HFFc6 (cell line): ENCODE measurements at regions not wholly inside any gene's neighbourhood (a gene's known extent, or its start where the extent isn't known, plus 50 kb on each side); places are given as distances from the start of the nearest gene placed in this dataset.

Experiments
- DNase-seq: peaks from one replicate; pipeline ENCODE4 v3.0.0-alpha.2; 2018
- H3K27ac Mint-ChIP-seq: 2 replicates; pipeline ENCODE4 v1.8.0; 2020; ENCODE audit warnings: mild to moderate bottlenecking, mixed read lengths
- H3K27me3 Mint-ChIP-seq: 2 replicates; pipeline ENCODE4 v1.8.0; 2021; ENCODE audit warnings: mild to moderate bottlenecking, moderate library complexity, mixed read lengths; ENCODE audit not compliant: insufficient read depth
- H3K36me3 Mint-ChIP-seq: 2 replicates; pipeline ENCODE4 v1.8.0; 2021; ENCODE audit warnings: low read depth, mixed read lengths
- H3K4me1 Mint-ChIP-seq: 2 replicates; pipeline ENCODE4 v1.8.0; 2020; ENCODE audit warnings: low read depth, mixed read lengths
- H3K4me3 Mint-ChIP-seq: 2 replicates; pipeline ENCODE4 v1.8.0; 2020; ENCODE audit warnings: mild to moderate bottlenecking, moderate library complexity, mixed read lengths
- H3K9me3 Mint-ChIP-seq: 2 replicates; pipeline ENCODE4 v1.8.0; 2020; ENCODE audit warnings: mild to moderate bottlenecking, mixed read lengths
- TF ChIP-seq, protein P1 (sequence below): fragments of 200-600 bp; sonication (generic); IDR thresholded peaks from 2 replicates; pipeline ENCODE4 v1.5.0; 2021; ENCODE audit warnings: antibody characterized with exemption, mild to moderate bottlenecking

DNA sequence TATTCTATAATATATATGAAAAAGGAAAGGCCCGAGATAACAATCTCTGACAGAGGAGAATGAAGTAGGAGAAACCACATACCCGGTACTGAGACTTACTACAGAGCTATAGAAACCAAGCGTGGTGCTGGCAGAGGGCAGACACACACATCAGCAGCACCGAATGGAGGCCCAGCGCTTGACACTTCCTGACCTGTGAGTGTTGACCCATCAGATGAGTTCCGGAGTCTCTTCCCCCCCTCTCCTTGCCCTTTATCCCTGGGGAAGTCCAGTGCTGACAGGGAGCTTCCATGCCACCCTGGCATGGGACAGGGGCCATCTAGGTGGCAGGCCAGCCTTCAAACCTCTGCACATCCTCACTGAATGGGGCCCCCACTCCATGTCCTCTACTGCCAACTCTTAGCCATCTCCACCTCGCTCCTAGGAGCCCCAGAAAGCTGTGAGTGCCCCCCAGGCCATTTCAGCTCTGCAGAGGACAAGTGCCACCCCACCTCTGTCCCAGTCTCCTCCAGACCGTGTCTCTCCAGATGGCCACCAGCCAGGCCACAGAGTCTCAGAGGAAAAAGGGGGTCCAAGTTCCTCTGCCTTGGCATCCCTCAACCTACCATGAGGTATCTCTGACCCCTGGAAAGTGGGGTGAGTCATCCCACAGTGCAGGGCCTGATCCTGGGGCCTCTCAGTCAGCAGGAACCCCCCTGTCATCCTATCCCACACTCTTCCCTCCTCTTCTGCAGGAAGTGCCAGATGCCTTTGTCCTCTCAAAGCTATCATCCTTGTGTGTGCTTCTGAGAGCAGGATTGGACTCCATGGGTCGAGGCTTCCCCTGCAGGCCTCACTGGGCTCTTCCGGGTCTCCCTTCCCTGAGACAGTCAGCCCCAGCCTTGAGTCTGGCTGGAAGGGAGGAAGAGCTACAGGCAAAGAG, 116.5 kb upstream of the ALDH1A3 start:
- H3K27me3 Mint-ChIP-seq, result peaks cover 17% of the 10 kb centered on the region

DNA sequence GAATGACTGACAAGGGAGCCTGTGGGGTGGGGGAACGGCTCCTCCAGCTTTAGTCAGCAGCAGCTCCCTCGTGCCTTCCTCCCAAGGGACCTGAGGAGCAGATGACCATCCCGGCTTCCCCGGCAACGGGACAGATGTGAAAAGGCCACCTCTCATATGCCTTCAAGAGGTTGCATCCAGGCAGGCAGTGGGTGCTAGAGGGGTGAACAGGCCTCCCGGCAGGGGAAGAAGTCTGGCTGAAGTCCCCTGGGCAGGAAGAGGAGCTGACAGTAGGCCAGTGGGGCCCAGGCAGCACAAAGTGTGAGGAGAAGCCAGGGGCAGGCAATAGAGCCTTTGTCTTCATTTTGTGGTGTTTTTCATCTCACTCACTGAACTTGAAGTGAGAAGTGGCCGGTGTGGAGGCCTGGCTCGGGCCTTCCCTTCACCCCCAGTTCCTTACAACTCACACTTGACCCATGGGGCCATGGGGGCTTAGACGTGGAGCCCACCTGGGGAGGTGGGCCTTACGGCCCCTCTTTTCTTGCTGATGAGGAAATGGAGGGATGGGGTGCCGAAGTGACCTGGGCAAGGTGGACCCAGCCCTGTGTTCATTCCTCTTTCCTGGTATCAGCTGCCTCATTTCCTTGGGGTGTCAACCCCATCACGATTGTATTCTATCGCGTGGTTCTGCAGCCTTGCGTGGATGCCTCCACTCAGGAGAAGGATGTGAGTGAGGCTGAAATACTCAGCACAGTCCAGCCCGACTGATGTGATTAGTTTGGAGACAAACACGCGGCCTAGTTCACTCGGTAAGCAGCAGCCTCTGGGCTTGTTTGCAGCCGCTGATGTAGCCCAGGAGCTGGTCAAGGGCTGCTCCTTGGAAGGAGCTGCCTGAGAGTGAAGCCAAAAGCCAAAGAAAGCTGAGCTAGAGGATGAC, 115.5 kb upstream of the ALDH1A3 start:
- no peak for DNase-seq
- Mint-ChIP-seq H3K4me3 (no peak overlapping the region), H3K36me3 (no peaks in the 10 kb centered on the region), H3K27ac (no peak overlapping the region), H3K27me3 (peaks cover 17% of the 10 kb centered on the region), H3K4me1 (peaks cover 35% of the 10 kb centered on the region), H3K9me3 (no peaks in the 10 kb centered on the region)
- TF ChIP-seq, protein P1, sequence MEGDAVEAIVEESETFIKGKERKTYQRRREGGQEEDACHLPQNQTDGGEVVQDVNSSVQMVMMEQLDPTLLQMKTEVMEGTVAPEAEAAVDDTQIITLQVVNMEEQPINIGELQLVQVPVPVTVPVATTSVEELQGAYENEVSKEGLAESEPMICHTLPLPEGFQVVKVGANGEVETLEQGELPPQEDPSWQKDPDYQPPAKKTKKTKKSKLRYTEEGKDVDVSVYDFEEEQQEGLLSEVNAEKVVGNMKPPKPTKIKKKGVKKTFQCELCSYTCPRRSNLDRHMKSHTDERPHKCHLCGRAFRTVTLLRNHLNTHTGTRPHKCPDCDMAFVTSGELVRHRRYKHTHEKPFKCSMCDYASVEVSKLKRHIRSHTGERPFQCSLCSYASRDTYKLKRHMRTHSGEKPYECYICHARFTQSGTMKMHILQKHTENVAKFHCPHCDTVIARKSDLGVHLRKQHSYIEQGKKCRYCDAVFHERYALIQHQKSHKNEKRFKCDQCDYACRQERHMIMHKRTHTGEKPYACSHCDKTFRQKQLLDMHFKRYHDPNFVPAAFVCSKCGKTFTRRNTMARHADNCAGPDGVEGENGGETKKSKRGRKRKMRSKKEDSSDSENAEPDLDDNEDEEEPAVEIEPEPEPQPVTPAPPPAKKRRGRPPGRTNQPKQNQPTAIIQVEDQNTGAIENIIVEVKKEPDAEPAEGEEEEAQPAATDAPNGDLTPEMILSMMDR, result no peak

More for the DNA sequence above, 116.5 kb upstream of the ALDH1A3 start:
- no peak overlapping the region for H3K4me3 Mint-ChIP-seq
- TF ChIP-seq, protein P1, result no peak
- no peaks in the 10 kb centered on the region for H3K36me3 Mint-ChIP-seq
- no peak overlapping the region for H3K27ac Mint-ChIP-seq
- peaks cover 41% of the 10 kb centered on the region for H3K4me1 Mint-ChIP-seq
- no peaks in the 10 kb centered on the region for H3K9me3 Mint-ChIP-seq
- no peak for DNase-seq

DNA sequence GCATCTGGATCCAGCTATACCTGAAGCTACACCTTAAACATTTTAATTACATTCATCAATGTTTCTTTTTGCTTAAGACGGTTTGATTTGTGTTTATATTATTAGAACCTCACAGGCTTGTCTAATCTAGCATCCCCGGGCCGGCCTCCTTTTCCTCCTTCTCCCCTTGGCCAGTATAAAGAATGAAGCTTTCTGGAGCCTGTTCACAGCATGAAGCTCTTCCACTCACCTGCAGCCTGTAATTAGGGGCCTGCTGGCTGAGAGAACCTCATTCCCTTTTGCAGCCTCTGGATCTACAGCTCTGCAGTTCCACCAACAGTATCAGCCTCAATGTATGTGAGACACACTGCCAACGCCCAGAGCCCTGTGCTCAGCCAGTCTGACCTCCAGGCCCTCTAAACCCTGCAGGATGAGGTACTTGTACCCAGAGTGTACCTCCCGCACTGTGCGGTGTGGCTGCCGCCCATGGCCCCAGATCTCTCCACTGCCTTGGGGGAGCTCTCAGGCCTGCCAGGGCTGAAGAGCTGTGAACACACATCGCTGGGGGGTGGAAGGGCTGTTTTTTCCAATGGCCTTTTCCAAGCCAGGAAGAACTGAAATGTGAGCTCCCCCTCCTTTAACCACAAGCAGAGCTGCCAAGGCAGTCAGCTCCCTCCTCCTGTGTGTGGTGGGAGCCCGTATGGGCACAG, 114.7 kb upstream of the ALDH1A3 start:
- H3K9me3 Mint-ChIP-seq, result no peaks in the 10 kb centered on the region
- peaks cover 17% of the 10 kb centered on the region for H3K27me3 Mint-ChIP-seq
- H3K27ac Mint-ChIP-seq, result no peak overlapping the region
- H3K4me3 Mint-ChIP-seq, result no peak overlapping the region
- TF ChIP-seq, protein P1, result no peak
- no peak for DNase-seq
- H3K36me3 Mint-ChIP-seq, result no peaks in the 10 kb centered on the region
- peaks cover 26% of the 10 kb centered on the region for H3K4me1 Mint-ChIP-seq

DNA sequence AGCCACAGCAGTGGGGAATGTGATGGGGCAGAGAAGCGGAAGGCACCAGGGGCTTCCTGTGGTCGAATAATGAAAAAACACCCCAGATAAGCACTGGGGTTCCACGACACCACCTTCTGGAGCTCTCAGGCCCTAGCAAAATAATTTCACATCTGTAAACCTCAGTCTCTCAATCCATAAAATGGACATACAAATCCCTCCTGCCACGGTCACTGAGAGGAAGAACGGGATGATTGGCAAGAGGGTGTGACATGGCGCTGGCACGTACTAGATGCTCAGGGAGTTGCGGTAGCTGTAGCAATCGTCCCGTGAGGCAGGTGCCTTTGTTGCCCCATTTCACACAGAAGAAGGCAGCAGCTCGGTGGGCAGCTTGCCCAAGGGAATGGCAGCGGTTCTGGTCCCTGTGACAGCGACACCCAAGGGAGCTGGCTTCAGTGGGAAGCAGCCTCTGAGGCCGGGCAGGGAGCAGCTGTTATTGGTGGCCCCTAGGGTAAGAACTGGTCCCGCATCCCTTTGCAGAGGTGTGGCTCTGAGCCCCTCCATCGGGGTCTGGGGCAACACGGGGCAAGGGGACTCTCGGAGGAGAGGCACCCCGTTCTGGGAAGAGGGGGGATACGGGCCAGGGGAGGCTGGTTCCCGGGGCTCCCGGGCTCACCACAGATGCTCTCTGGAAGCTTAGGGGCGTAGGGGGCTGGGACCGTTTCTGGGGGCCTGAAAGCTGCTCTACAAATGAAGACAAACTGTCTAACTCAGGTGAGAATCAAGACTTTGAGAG, 114.0 kb upstream of the ALDH1A3 start:
- Mint-ChIP-seq H3K27ac (no peak overlapping the region), H3K36me3 (no peaks in the 10 kb centered on the region), H3K4me3 (no peak overlapping the region), H3K4me1 (peaks cover 20% of the 10 kb centered on the region), H3K9me3 (no peaks in the 10 kb centered on the region), H3K27me3 (peaks cover 17% of the 10 kb centered on the region)
- no peak for DNase-seq
- TF ChIP-seq, protein P1, result no peak
